ENCODE measurements at regions not wholly inside any gene's neighbourhood (a gene's known extent, or its start where the extent isn't known, plus 50 kb on each side); places are given as distances from the start of the nearest gene placed in this dataset.

GRCh38 chr11:11757909-11758308 is 83.9 kb upstream of the USP47 start:
- no peak overlapping the region for H3K4me3 ChIP-seq (ENCODE audit: low read depth, low read length)
- no peak for TF ChIP-seq CTCF (IDR thresholded peaks at IDR 0.05; ENCODE audit: insufficient read depth, low read depth, low read length)
- no peak for DNase-seq (ENCODE audit: low read depth)

- DNase-seq (ENCODE audit: low read depth), result no peak
- no peak overlapping the region for H3K4me3 ChIP-seq (ENCODE audit: low read depth, low read length)
- no peak for TF ChIP-seq CTCF (IDR thresholded peaks at IDR 0.05; ENCODE audit: insufficient read depth, low read depth, low read length)
These were observed 85.1 kb upstream of the USP47 start for GRCh38 chr11:11756718-11757117.

GRCh38 chr11:11755871-11756270 is 85.9 kb upstream of the USP47 start:
- H3K4me3 ChIP-seq (ENCODE audit: low read depth, low read length), result no peak overlapping the region
- TF ChIP-seq CTCF (IDR thresholded peaks at IDR 0.05; ENCODE audit: insufficient read depth, low read depth, low read length), result no peak

GRCh38 chr11:11752679-11753078 is 89.1 kb upstream of the USP47 start:
- no peak for DNase-seq (ENCODE audit: low read depth)

More at GRCh38 chr11:11755871-11756270, 85.9 kb upstream of the USP47 start:
- no peak for DNase-seq (ENCODE audit: low read depth)

GRCh38 chr11:11750017-11750878 is 91.5 kb upstream of the USP47 start:
- TF ChIP-seq CTCF (IDR thresholded peaks at IDR 0.05; ENCODE audit: insufficient read depth, low read depth, low read length), result no peak
- no peak overlapping the region for H3K4me3 ChIP-seq (ENCODE audit: low read depth, low read length)
- no peak for DNase-seq (ENCODE audit: low read depth)

More at GRCh38 chr11:11752679-11753078, 89.1 kb upstream of the USP47 start:
- TF ChIP-seq CTCF (IDR thresholded peaks at IDR 0.05; ENCODE audit: insufficient read depth, low read depth, low read length), result no peak
- no peak overlapping the region for H3K4me3 ChIP-seq (ENCODE audit: low read depth, low read length)

GRCh38 chr11:11748706-11749365 is 92.9 kb upstream of the USP47 start:
- no peak overlapping the region for H3K4me3 ChIP-seq (ENCODE audit: low read depth, low read length)
- TF ChIP-seq CTCF (IDR thresholded peaks at IDR 0.05; ENCODE audit: insufficient read depth, low read depth, low read length), result no peak
- DNase-seq (ENCODE audit: low read depth), result no peak

Data from fibroblast of villous mesenchyme (primary cell).